ENCODE measurements at regions not wholly inside any gene's neighbourhood (a gene's known extent, or its start where the extent isn't known, plus 50 kb on each side); places are given as distances from the start of the nearest gene placed in this dataset.

- Histone ChIP-seq H3K27me3 (ENCODE audit: control insufficient read depth in 1 of 2, insufficient read depth in 2 of 2, low read length in 2 of 2) (no peaks in the 10 kb centered on the region), H3K27ac (ENCODE audit: low read depth in 1 of 2, low read length in 2 of 2) (no peak overlapping the region), H3K36me3 (ENCODE audit: insufficient read depth, low read length) (no peaks in the 10 kb centered on the region), H3K4me3 (ENCODE audit: low read length) (no peak overlapping the region), H3K9me3 (ENCODE audit: control insufficient read depth in 1 of 2, insufficient read depth in 1 of 2, low read length in 2 of 2) (peaks cover 3 to 7% of the 10 kb centered on the region in 2 experiments), H3K4me1 (ENCODE audit: insufficient read depth, low read length) (no peaks in the 10 kb centered on the region)
- POLR2A ChIA-PET: no interaction called here
- CTCF ChIA-PET: no interaction called here
- Mint-ChIP-seq H3K36me3 (ENCODE audit: low read depth) (no peaks in the 10 kb centered on the region), H3K4me3 (no peak overlapping the region), H3K27ac (no peak overlapping the region), H3K9me3 (peaks cover 12% of the 10 kb centered on the region), H3K27me3 (no peaks in the 10 kb centered on the region), H3K4me1 (ENCODE audit: low read depth) (no peaks in the 10 kb centered on the region)
- no peak for TF ChIP-seq CTCF (IDR thresholded peaks at IDR 0.05)
- ATAC-seq (ENCODE audit: poor library complexity) (no peak), DNase-seq (no peak)
- intact Hi-C loops (cut with DNase I, micrococcal nuclease): no loop called here
These were observed 163.8 kb downstream of the TOX3 start for GRCh38 chr16:52383119-52383518.

DNA sequence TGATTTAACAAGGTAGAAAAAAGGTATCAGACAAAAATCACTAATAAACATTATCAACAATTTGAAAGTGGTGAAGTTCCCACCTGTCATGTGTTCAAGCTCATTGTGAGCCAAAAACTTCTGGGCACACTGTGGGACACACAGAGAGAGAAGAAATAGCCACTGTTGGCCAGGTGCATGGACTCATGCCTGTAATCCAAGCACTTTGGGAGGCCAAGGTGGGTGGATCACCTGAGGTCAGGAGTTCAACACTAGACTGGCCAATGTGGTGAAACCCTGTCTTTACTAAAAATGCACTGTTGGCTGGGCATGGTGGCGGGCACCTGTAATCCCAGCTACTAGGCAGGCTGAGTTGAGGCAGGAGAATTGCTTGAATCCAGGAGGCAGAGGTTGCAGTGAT, 167.4 kb downstream of the TOX3 start:
- H3K9me3 Mint-ChIP-seq: peaks cover 11% of the 10 kb centered on the region
- CTCF ChIA-PET: no interaction called here
- no peak overlapping the region for H3K4me3 Mint-ChIP-seq
- Histone ChIP-seq H3K36me3 (ENCODE audit: insufficient read depth, low read length) (no peaks in the 10 kb centered on the region), H3K27me3 (ENCODE audit: control insufficient read depth in 1 of 2, insufficient read depth in 2 of 2, low read length in 2 of 2) (no peaks in the 10 kb centered on the region), H3K27ac (ENCODE audit: low read depth in 1 of 2, low read length in 2 of 2) (no peak overlapping the region), H3K4me1 (ENCODE audit: insufficient read depth, low read length) (no peaks in the 10 kb centered on the region), H3K9me3 (ENCODE audit: control insufficient read depth in 1 of 2, insufficient read depth in 1 of 2, low read length in 2 of 2) (peaks cover 4% of the 10 kb centered on the region in 2 experiments), H3K4me3 (ENCODE audit: low read length) (no peak overlapping the region)
- H3K4me1 Mint-ChIP-seq (ENCODE audit: low read depth): no peaks in the 10 kb centered on the region
- POLR2A ChIA-PET: no interaction called here
- no peaks in the 10 kb centered on the region for H3K36me3 Mint-ChIP-seq (ENCODE audit: low read depth)
- ATAC-seq (ENCODE audit: poor library complexity) (no peak), DNase-seq (no peak)
- H3K27ac Mint-ChIP-seq: no peak overlapping the region
- TF ChIP-seq CTCF (IDR thresholded peaks at IDR 0.05): no peak
- intact Hi-C loops (cut with DNase I, micrococcal nuclease): no loop called here
- no peaks in the 10 kb centered on the region for H3K27me3 Mint-ChIP-seq

- peaks cover 3% of the 10 kb centered on the region for H3K9me3 Mint-ChIP-seq
- intact Hi-C loops (cut with DNase I, micrococcal nuclease): no loop called here
- Histone ChIP-seq H3K36me3 (ENCODE audit: insufficient read depth, low read length) (no peaks in the 10 kb centered on the region), H3K4me1 (ENCODE audit: insufficient read depth, low read length) (no peaks in the 10 kb centered on the region), H3K27me3 (ENCODE audit: control insufficient read depth in 1 of 2, insufficient read depth in 2 of 2, low read length in 2 of 2) (no peaks in the 10 kb centered on the region), H3K9me3 (ENCODE audit: control insufficient read depth in 1 of 2, insufficient read depth in 1 of 2, low read length in 2 of 2) (peaks cover 5 to 12% of the 10 kb centered on the region in 2 experiments), H3K27ac (ENCODE audit: low read depth in 1 of 2, low read length in 2 of 2) (no peak overlapping the region), H3K4me3 (ENCODE audit: low read length) (no peak overlapping the region)
- H3K4me1 Mint-ChIP-seq (ENCODE audit: low read depth): no peaks in the 10 kb centered on the region
- TF ChIP-seq CTCF (IDR thresholded peaks at IDR 0.05): no peak
- H3K27ac Mint-ChIP-seq: no peak overlapping the region
- H3K27me3 Mint-ChIP-seq: no peaks in the 10 kb centered on the region
- no peaks in the 10 kb centered on the region for H3K36me3 Mint-ChIP-seq (ENCODE audit: low read depth)
- DNase-seq (no peak), ATAC-seq (ENCODE audit: poor library complexity) (no peak)
- POLR2A ChIA-PET: no interaction called here
- H3K4me3 Mint-ChIP-seq: no peak overlapping the region
- CTCF ChIA-PET: no interaction called here
These were observed 170.2 kb downstream of the TOX3 start for GRCh38 chr16:52376676-52377280.
